Fibroblast of lung (primary cell): ENCODE measurements at regions not wholly inside any gene's neighbourhood (a gene's known extent, or its start where the extent isn't known, plus 50 kb on each side); places are given as distances from the start of the nearest gene placed in this dataset.

Source experiments
- CTCF ChIP-seq, 2 donors: IDR thresholded peaks in 1 of 2; conservative IDR thresholded peaks in 1 of 2; 1 replicate in 1 of 2; 2 replicates in 1 of 2; pipeline ENCODE4 v1.5.1; 2011 to 2012; ENCODE audit warnings: low read length in 2 of 2, control low read depth in 1 of 2, inconsistent platforms in 1 of 2, low read depth in 1 of 2, mild to moderate bottlenecking in 1 of 2
- EZH2 ChIP-seq: IDR thresholded peaks from 2 replicates; pipeline ENCODE4 v1.5.1; 2012; ENCODE audit warnings: low read length, control low read depth, mild to moderate bottlenecking; ENCODE audit errors: missing control alignments

GRCh38 chr2:138182937-138183312 lies 218.7 kb downstream of the HNMT start:
- no peak for TF ChIP-seq CTCF (conservative IDR thresholded peaks at IDR 0.05 in 1 of 2, IDR thresholded peaks at IDR 0.05 in 1 of 2; ENCODE audit: low read depth in 1 of 2, low read length in 2 of 2)
- TF ChIP-seq EZH2 = no peak
